ENCODE measurements at regions not wholly inside any gene's neighbourhood (a gene's known extent, or its start where the extent isn't known, plus 50 kb on each side); places are given as distances from the start of the nearest gene placed in this dataset.
"Not testable (repeated sequence)": the region's sequence is repeated elsewhere in the genome, so short reads cannot be mapped to it uniquely, and the experiment has no call there.

- no peaks in the 10 kb centered on the region for H3K36me3 ChIP-seq (ENCODE audit: low read depth)
- no peak overlapping the region for H3K4me3 ChIP-seq (ENCODE audit: severe bottlenecking)
- ATAC-seq (ENCODE audit: low read depth) (no peak), DNase-seq (ENCODE audit: low spot score) (no peak)
- H3K9me3 ChIP-seq (ENCODE audit: severe bottlenecking) = no peaks in the 10 kb centered on the region
- no peak for TF ChIP-seq CTCF (IDR thresholded peaks at IDR 0.05; ENCODE audit: poor library complexity, severe bottlenecking)
- no peak overlapping the region for H3K27ac ChIP-seq (ENCODE audit: poor library complexity, severe bottlenecking)
- H3K27me3 ChIP-seq (ENCODE audit: insufficient read depth, poor library complexity, severe bottlenecking) = peaks cover 4% of the 10 kb centered on the region
- no peaks in the 10 kb centered on the region for H3K4me1 ChIP-seq (ENCODE audit: insufficient read depth, poor library complexity, severe bottlenecking)
Observed at GRCh38 chr18:64384101-64384500, 235.2 kb upstream of the LINC00305 start.

GRCh38 chr18:64380117-64380516, 231.2 kb upstream of the LINC00305 start:
- no peak for DNase-seq (ENCODE audit: low spot score)

GRCh38 chr18:64379662-64380061, 230.8 kb upstream of the LINC00305 start:
- TF ChIP-seq CTCF (IDR thresholded peaks at IDR 0.05; ENCODE audit: poor library complexity, severe bottlenecking) = no peak
- Histone ChIP-seq H3K4me1 (ENCODE audit: insufficient read depth, poor library complexity, severe bottlenecking) (no peaks in the 10 kb centered on the region), H3K27ac (ENCODE audit: poor library complexity, severe bottlenecking) (no peak overlapping the region), H3K36me3 (ENCODE audit: low read depth) (no peaks in the 10 kb centered on the region), H3K27me3 (ENCODE audit: insufficient read depth, poor library complexity, severe bottlenecking) (no peaks in the 10 kb centered on the region), H3K4me3 (ENCODE audit: severe bottlenecking) (no peak overlapping the region), H3K9me3 (ENCODE audit: severe bottlenecking) (no peaks in the 10 kb centered on the region)
- ATAC-seq (ENCODE audit: low read depth) (no peak), DNase-seq (ENCODE audit: low spot score) (no peak)

More at GRCh38 chr18:64380117-64380516, 231.2 kb upstream of the LINC00305 start:
- no peaks in the 10 kb centered on the region for H3K9me3 ChIP-seq (ENCODE audit: severe bottlenecking)
- no peaks in the 10 kb centered on the region for H3K4me1 ChIP-seq (ENCODE audit: insufficient read depth, poor library complexity, severe bottlenecking)
- ATAC-seq (ENCODE audit: low read depth) = no peak
- H3K36me3 ChIP-seq (ENCODE audit: low read depth) = no peaks in the 10 kb centered on the region
- H3K4me3 ChIP-seq (ENCODE audit: severe bottlenecking) = no peak overlapping the region
- H3K27ac ChIP-seq (ENCODE audit: poor library complexity, severe bottlenecking) = no peak overlapping the region
- TF ChIP-seq CTCF (IDR thresholded peaks at IDR 0.05; ENCODE audit: poor library complexity, severe bottlenecking) = no peak
- no peaks in the 10 kb centered on the region for H3K27me3 ChIP-seq (ENCODE audit: insufficient read depth, poor library complexity, severe bottlenecking)

GRCh38 chr18:64377446-64377845, 228.6 kb upstream of the LINC00305 start:
- no peak for TF ChIP-seq CTCF (IDR thresholded peaks at IDR 0.05; ENCODE audit: poor library complexity, severe bottlenecking)
- Histone ChIP-seq H3K4me3 (ENCODE audit: severe bottlenecking) (no peak overlapping the region), H3K4me1 (ENCODE audit: insufficient read depth, poor library complexity, severe bottlenecking) (no peaks in the 10 kb centered on the region), H3K27ac (ENCODE audit: poor library complexity, severe bottlenecking) (no peak overlapping the region), H3K36me3 (ENCODE audit: low read depth) (no peaks in the 10 kb centered on the region), H3K27me3 (ENCODE audit: insufficient read depth, poor library complexity, severe bottlenecking) (no peaks in the 10 kb centered on the region), H3K9me3 (ENCODE audit: severe bottlenecking) (no peaks in the 10 kb centered on the region)
- no peak for DNase-seq (ENCODE audit: low spot score)
- no peak for ATAC-seq (ENCODE audit: low read depth)

- TF ChIP-seq CTCF (IDR thresholded peaks at IDR 0.05; ENCODE audit: poor library complexity, severe bottlenecking) = no peak
- H3K9me3 ChIP-seq (ENCODE audit: severe bottlenecking) = no peaks in the 10 kb centered on the region
- no peaks in the 10 kb centered on the region for H3K36me3 ChIP-seq (ENCODE audit: low read depth)
- H3K4me1 ChIP-seq (ENCODE audit: insufficient read depth, poor library complexity, severe bottlenecking) = no peaks in the 10 kb centered on the region
- no peak overlapping the region for H3K27ac ChIP-seq (ENCODE audit: poor library complexity, severe bottlenecking)
- DNase-seq (ENCODE audit: low spot score) = no peak
- ATAC-seq (ENCODE audit: low read depth) = no peak
- no peaks in the 10 kb centered on the region for H3K27me3 ChIP-seq (ENCODE audit: insufficient read depth, poor library complexity, severe bottlenecking)
- H3K4me3 ChIP-seq (ENCODE audit: severe bottlenecking) = no peak overlapping the region
Observed at GRCh38 chr18:64372850-64373249, 224.0 kb upstream of the LINC00305 start.

GRCh38 chr18:64369830-64370440, 221.0 kb upstream of the LINC00305 start:
- DNase-seq (ENCODE audit: low spot score); H3K9me3 ChIP-seq (ENCODE audit: severe bottlenecking); H3K4me3 ChIP-seq (ENCODE audit: severe bottlenecking); H3K27ac ChIP-seq (ENCODE audit: poor library complexity, severe bottlenecking); H3K4me1 ChIP-seq (ENCODE audit: insufficient read depth, poor library complexity, severe bottlenecking); ATAC-seq (ENCODE audit: low read depth); H3K36me3 ChIP-seq (ENCODE audit: low read depth); H3K27me3 ChIP-seq (ENCODE audit: insufficient read depth, poor library complexity, severe bottlenecking): not testable (repeated sequence)

All from RWPE2 (cell line).